ENCODE measurements at regions not wholly inside any gene's neighbourhood (a gene's known extent, or its start where the extent isn't known, plus 50 kb on each side); places are given as distances from the start of the nearest gene placed in this dataset.
"Not testable (repeated sequence)": the region's sequence is repeated elsewhere in the genome, so short reads cannot be mapped to it uniquely, and the experiment has no call there.

DNA sequence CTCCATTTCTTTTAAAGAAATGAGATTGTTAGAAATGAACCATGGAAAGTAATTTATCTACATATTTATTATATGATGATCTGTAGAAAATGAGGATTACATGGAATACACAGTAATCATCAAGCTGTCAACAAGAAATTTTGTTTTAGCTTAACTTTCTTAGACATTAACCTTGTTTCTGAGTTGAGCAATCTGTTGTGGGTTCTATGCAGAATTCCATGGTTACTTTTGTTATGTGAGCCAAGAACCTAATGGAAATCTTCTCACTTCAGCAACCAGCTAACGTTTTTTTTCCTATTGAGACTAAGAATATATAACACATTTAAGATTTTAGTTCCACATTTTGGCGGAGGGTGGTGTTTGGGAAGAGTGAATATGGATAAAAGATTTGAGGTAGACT is 136.1 kb upstream of the SLC4A4 start:
- Histone ChIP-seq H3K4me3 (ENCODE audit: low read depth, low read length) (no peak overlapping the region), H3K4me1 (ENCODE audit: insufficient read depth) (no peaks in the 10 kb centered on the region), H3K36me3 (ENCODE audit: insufficient read depth) (no peaks in the 10 kb centered on the region), H3K27ac (ENCODE audit: low read depth) (no peak overlapping the region)
- WGBS, result 60% methylated on average over 2 of the region's 2 CpGs
- no peak for DNase-seq (ENCODE audit: extremely low spot score)

GRCh38 chr4:71204056-71204455 is 134.8 kb upstream of the SLC4A4 start:
- H3K27ac ChIP-seq (ENCODE audit: low read depth), result no peak overlapping the region
- no peak for DNase-seq (ENCODE audit: extremely low spot score)
- no peak overlapping the region for H3K4me3 ChIP-seq (ENCODE audit: low read depth, low read length)
- WGBS, result 64% methylated on average over 2 of the region's 2 CpGs
- no peaks in the 10 kb centered on the region for H3K4me1 ChIP-seq (ENCODE audit: insufficient read depth)
- H3K36me3 ChIP-seq (ENCODE audit: insufficient read depth), result no peaks in the 10 kb centered on the region

DNA sequence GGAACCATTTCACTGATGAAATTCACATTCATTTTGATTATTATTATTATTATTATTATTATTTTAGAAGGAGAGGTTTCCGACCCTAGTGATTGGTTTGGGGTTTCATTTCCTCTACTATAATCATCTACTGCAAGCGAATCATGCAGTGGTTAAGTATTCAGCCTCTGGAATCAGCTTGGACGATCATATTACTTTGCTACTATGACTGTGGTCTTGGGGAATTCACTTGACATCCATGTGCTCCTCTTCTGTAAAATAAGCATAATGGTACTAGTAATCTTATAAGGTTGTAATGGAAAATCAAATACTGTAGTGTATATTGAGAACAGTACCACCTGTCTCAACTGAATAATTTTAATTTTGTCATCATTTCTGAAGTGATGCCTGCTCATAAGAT is 132.1 kb upstream of the SLC4A4 start:
- 89% methylated on average over 3 of the region's 3 CpGs for WGBS

GRCh38 chr4:71209161-71209560 is 129.7 kb upstream of the SLC4A4 start:
- Histone ChIP-seq H3K27ac (ENCODE audit: low read depth) (no peak overlapping the region), H3K36me3 (ENCODE audit: insufficient read depth) (no peaks in the 10 kb centered on the region), H3K4me1 (ENCODE audit: insufficient read depth) (no peaks in the 10 kb centered on the region), H3K4me3 (ENCODE audit: low read depth, low read length) (no peak overlapping the region)
- no peak for DNase-seq (ENCODE audit: extremely low spot score)

More for the DNA sequence above, 132.1 kb upstream of the SLC4A4 start:
- H3K4me1 ChIP-seq (ENCODE audit: insufficient read depth), result no peaks in the 10 kb centered on the region
- no peak for DNase-seq (ENCODE audit: extremely low spot score)
- no peak overlapping the region for H3K27ac ChIP-seq (ENCODE audit: low read depth)
- H3K36me3 ChIP-seq (ENCODE audit: insufficient read depth), result no peaks in the 10 kb centered on the region
- H3K4me3 ChIP-seq (ENCODE audit: low read depth, low read length), result no peak overlapping the region

DNA sequence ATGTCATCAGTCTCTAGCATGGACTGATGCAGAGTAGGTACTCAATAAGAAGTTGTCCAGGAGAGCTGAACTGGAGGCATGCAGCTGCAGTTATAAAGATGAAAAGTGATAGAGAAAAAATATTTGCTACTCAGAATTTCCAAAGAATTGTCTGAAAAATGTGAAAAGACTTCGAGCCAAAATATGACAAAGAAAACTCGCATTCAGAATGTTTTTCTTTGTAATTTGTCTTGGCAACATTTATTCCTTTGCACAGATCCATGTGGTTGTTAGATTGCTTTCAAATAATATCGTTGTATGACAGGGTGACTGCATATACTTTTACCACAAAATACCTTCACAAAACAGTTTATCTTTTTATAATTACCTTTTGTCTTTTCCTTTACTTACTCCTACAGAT is 128.0 kb upstream of the SLC4A4 start:
- WGBS, result 65% methylated on average over 3 of the region's 3 CpGs

GRCh38 chr4:71211748-71212147 is 127.1 kb upstream of the SLC4A4 start:
- H3K27ac ChIP-seq (ENCODE audit: low read depth), result no peak overlapping the region
- no peak for DNase-seq (ENCODE audit: extremely low spot score)
- no peaks in the 10 kb centered on the region for H3K4me1 ChIP-seq (ENCODE audit: insufficient read depth)
- 40% methylated on average over 3 of the region's 3 CpGs for WGBS
- H3K36me3 ChIP-seq (ENCODE audit: insufficient read depth), result no peaks in the 10 kb centered on the region
- no peak overlapping the region for H3K4me3 ChIP-seq (ENCODE audit: low read depth, low read length)

More for the DNA sequence above, 128.0 kb upstream of the SLC4A4 start:
- no peak for DNase-seq (ENCODE audit: extremely low spot score)
- Histone ChIP-seq H3K27ac (ENCODE audit: low read depth) (no peak overlapping the region), H3K4me3 (ENCODE audit: low read depth, low read length) (no peak overlapping the region), H3K4me1 (ENCODE audit: insufficient read depth) (no peaks in the 10 kb centered on the region), H3K36me3 (ENCODE audit: insufficient read depth) (no peaks in the 10 kb centered on the region)

GRCh38 chr4:71212216-71212615 is 126.6 kb upstream of the SLC4A4 start:
- no peak for DNase-seq (ENCODE audit: extremely low spot score)
- WGBS, result 51% methylated on average over 1 of the region's 1 CpG
- H3K27ac ChIP-seq (ENCODE audit: low read depth), result no peak overlapping the region

DNA sequence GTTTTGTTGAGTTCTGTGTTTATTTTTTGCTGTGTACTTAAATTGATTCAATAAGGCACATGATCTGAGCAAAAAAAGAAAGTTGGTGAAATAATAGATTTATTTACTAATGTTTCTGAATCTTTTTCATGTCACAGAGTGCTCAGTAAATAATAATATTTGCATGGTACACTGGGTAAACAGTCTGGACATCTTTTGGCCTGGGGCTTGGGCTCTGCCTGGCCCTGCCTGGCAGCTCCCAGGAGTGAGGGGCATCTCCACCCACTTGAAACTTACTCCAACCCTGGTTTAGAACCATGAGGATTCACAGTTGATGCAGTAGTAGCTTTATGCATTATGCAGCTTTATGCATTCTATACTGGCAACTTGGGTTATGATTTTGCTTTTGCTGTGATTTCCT is 124.2 kb upstream of the SLC4A4 start:
- DNase-seq (ENCODE audit: extremely low spot score), result no peak
- no peak overlapping the region for H3K27ac ChIP-seq (ENCODE audit: low read depth)
- H3K4me1 ChIP-seq (ENCODE audit: insufficient read depth), result peaks cover 2% of the 10 kb centered on the region
- no peak overlapping the region for H3K4me3 ChIP-seq (ENCODE audit: low read depth, low read length)
- no peaks in the 10 kb centered on the region for H3K36me3 ChIP-seq (ENCODE audit: insufficient read depth)

More at GRCh38 chr4:71212216-71212615, 126.6 kb upstream of the SLC4A4 start:
- Histone ChIP-seq H3K36me3 (ENCODE audit: insufficient read depth) (no peaks in the 10 kb centered on the region), H3K4me3 (ENCODE audit: low read depth, low read length) (no peak overlapping the region), H3K4me1 (ENCODE audit: insufficient read depth) (no peaks in the 10 kb centered on the region)

GRCh38 chr4:71216316-71216959 is 122.4 kb upstream of the SLC4A4 start:
- Histone ChIP-seq H3K4me1 (ENCODE audit: insufficient read depth) (peaks cover 2% of the 10 kb centered on the region), H3K4me3 (ENCODE audit: low read depth, low read length) (no peak overlapping the region), H3K36me3 (ENCODE audit: insufficient read depth) (no peaks in the 10 kb centered on the region), H3K27ac (ENCODE audit: low read depth) (no peak overlapping the region)
- 98% methylated on average over 5 of the region's 5 CpGs for WGBS
- DNase-seq (ENCODE audit: extremely low spot score), result no peak

GRCh38 chr4:71217688-71218087 is 121.1 kb upstream of the SLC4A4 start:
- Histone ChIP-seq H3K27ac (ENCODE audit: low read depth) (no peak overlapping the region), H3K4me3 (ENCODE audit: low read depth, low read length) (no peak overlapping the region), H3K4me1 (ENCODE audit: insufficient read depth) (peaks cover 2% of the 10 kb centered on the region), H3K36me3 (ENCODE audit: insufficient read depth) (no peaks in the 10 kb centered on the region)
- DNase-seq (ENCODE audit: extremely low spot score), result no peak

DNA sequence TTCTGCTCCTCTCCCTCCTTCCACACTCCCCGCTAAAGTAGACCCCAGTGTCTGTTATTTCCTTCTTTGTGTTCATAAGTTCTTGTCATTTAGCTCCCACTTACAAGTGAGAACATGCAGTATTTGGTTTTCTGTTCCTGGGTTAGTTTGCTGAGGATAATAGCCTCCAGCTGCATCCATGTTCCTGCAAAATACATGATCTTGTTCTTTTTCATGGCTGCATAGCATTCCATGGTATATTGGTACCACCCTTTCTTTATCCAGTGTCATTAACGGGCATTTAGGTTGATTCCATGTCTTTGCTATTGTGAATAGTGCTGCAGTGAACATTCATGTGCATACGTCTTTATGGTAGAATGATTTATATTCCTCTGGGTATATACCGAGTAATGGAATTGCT is 118.0 kb upstream of the SLC4A4 start:
- H3K4me3 ChIP-seq (ENCODE audit: low read depth, low read length); H3K4me1 ChIP-seq (ENCODE audit: insufficient read depth); DNase-seq (ENCODE audit: extremely low spot score); H3K27ac ChIP-seq (ENCODE audit: low read depth); H3K36me3 ChIP-seq (ENCODE audit: insufficient read depth): not testable (repeated sequence)
- 91% methylated on average over 4 of the region's 4 CpGs for WGBS

DNA sequence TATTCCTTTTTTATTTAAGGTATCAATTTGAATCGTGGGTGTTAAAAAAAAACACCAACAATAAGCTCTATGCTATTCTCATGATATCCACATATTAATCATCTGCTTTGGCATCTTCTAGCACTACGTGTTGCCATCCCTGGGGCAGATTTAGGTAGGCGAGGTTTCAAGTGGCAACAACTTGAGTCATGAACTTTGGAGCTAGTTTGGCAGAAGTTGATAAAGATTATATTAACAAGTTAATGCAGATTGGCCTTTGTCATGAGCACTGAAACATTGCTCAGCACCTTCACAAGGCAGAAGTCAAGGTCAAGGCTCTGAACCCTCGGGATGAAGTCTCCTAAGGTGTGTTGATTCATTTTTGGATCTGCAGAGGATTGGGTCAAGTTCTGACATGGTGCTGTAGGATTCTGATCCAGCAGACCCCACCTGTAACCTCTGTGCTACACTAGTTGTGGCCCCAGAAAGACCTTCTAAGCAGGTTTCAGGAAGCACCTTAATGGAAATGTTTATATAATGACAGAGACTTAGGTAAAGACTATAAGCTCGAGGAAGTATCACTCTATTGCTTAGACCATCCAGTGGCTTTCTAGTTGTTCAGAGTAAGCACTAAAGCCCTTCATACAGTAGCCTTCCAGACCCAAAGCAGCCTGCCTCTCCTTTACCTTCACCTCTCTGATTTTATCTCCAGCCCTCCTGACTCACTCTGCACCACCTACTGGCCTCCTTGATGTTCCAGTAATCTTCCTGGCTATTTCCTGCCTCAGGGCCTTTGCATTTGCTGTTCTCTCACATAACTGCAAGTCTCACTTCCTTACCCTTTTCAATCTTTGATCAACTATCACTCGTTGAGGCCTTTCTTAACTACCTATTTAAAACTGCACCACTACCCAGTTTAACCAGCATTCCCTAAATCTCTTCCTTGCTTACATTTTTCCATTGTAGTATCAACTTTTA is 117.0 kb upstream of the SLC4A4 start:
- Histone ChIP-seq H3K27ac (ENCODE audit: low read depth) (no peak overlapping the region), H3K4me3 (ENCODE audit: low read depth, low read length) (no peak overlapping the region), H3K4me1 (ENCODE audit: insufficient read depth) (peaks cover 2% of the 10 kb centered on the region), H3K36me3 (ENCODE audit: insufficient read depth) (no peaks in the 10 kb centered on the region)
- 86% methylated on average over 6 of the region's 6 CpGs for WGBS
- no peak for DNase-seq (ENCODE audit: extremely low spot score)

DNA sequence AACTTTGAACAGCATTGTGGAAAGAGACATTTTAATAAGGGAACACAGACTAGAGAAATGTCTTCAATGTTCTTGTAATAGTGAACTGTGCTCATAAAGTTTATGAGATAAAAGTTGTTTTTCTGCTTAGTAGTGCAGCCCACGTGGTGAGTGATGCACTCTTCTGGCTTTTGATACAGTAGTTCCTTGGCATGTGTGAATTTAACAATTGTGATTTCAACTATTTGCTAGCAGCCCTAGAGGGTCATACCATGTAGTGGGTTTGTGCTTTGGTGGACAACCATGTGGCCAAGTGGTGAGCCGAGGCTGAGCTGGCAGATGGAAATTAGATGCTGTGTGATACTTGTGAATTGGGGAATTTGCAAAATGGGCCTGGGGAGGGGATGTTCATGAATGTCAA is 116.2 kb upstream of the SLC4A4 start:
- no peak overlapping the region for H3K4me3 ChIP-seq (ENCODE audit: low read depth, low read length)
- WGBS, result 78% methylated on average over 2 of the region's 2 CpGs

More for the DNA sequence above, 116.2 kb upstream of the SLC4A4 start:
- Histone ChIP-seq H3K36me3 (ENCODE audit: insufficient read depth) (no peaks in the 10 kb centered on the region), H3K4me1 (ENCODE audit: insufficient read depth) (peaks cover 1% of the 10 kb centered on the region), H3K27ac (ENCODE audit: low read depth) (no peak overlapping the region)
- DNase-seq (ENCODE audit: extremely low spot score), result no peak
